Caco-2 (cell line): ENCODE measurements at regions not wholly inside any gene's neighbourhood (a gene's known extent, or its start where the extent isn't known, plus 50 kb on each side); places are given as distances from the start of the nearest gene placed in this dataset.

Experiments
- BruUV-seq: library from RNA; stranded (reverse); fragments of 400-500 nt; replicated peaks from 2 replicates; lab custom pipeline; 2021; lab: Mats Ljungman, UMichigan
- CTCF ChIA-PET: fragments of 300-600 bp; sonication (Branson Sonifier 250); formaldehyde crosslinking; loops from one replicate; lab custom pipeline; 2022; ENCODE audit warnings: antibody characterized with exemption; lab: Charles Lee
- POLR2A ChIA-PET: fragments of 300-600 bp; sonication (Branson Sonifier 250); formaldehyde crosslinking; loops from one replicate; lab custom pipeline; 2022; ENCODE audit warnings: antibody characterized with exemption; lab: Charles Lee
- DNase-seq, 2 experiments: peaks; one replicate each; pipeline versions ENCODE4 v3.0.0 to v3.0.0-alpha.2; 2020 to 2022
- H3K27me3 ChIP-seq: replicated peaks from 2 replicates; pipeline ENCODE4 v1.6.0; 2011; ENCODE audit warnings: low read length; ENCODE audit not compliant: control insufficient read depth, insufficient read depth
- H3K36me3 ChIP-seq: 2 replicates; pipeline ENCODE4 v1.5.1; 2011; ENCODE audit warnings: low read length; ENCODE audit not compliant: control insufficient read depth, insufficient read depth
- H3K4me1 ChIP-seq: fragments of 250-450 bp; sonication (Bioruptor Pico); 2 replicates; pipeline ENCODE4 v1.5.1; 2020; ENCODE audit warnings: mild to moderate bottlenecking
- H3K4me3 ChIP-seq: 2 replicates; pipeline ENCODE4 v1.5.1; 2011; ENCODE audit warnings: low read depth, mild to moderate bottlenecking, control low read depth, low read length
- H3K9me3 ChIP-seq: fragments of 250-450 bp; sonication (Bioruptor Pico); 2 replicates; pipeline ENCODE4 v1.5.1; 2020; ENCODE audit warnings: mild to moderate bottlenecking, moderate library complexity
- H3K27ac Mint-ChIP-seq: one replicate; pipeline ENCODE4 v1.8.0; 2022; ENCODE audit warnings: mixed read lengths; ENCODE audit not compliant: unreplicated experiment
- H3K27me3 Mint-ChIP-seq: one replicate; pipeline ENCODE4 v1.8.0; 2022; ENCODE audit warnings: mixed read lengths; ENCODE audit not compliant: insufficient read depth, unreplicated experiment
- H3K36me3 Mint-ChIP-seq: one replicate; pipeline ENCODE4 v1.8.0; 2022; ENCODE audit warnings: mild to moderate bottlenecking, mixed read lengths; ENCODE audit not compliant: insufficient read depth, unreplicated experiment
- H3K4me1 Mint-ChIP-seq: one replicate; pipeline ENCODE4 v1.8.0; 2022; ENCODE audit warnings: low read depth, mixed read lengths; ENCODE audit not compliant: unreplicated experiment
- H3K4me3 Mint-ChIP-seq: one replicate; pipeline ENCODE4 v1.8.0; 2022; ENCODE audit warnings: mild to moderate bottlenecking, moderate library complexity, mixed read lengths; ENCODE audit not compliant: unreplicated experiment
- H3K9me3 Mint-ChIP-seq: one replicate; pipeline ENCODE4 v1.8.0; 2022; ENCODE audit warnings: mixed read lengths; ENCODE audit not compliant: unreplicated experiment
- intact Hi-C: fragments of 100-400 bp; cut with micrococcal nuclease; formaldehyde crosslinking; loops from one replicate; pipeline ENCODE4 v1.10.0; 2022; ENCODE audit not compliant: unreplicated experiment
- TF ChIP-seq, protein P1 (sequence below), 2 experiments: fragments of 200-600 bp in 1 of 2; IDR thresholded peaks; 1 replicate in 1 of 2; 2 replicates in 1 of 2; pipeline versions ENCODE4 v1.5.1 to v1.8.0; 2011 to 2022; ENCODE audit warnings: antibody characterized with exemption in 1 of 2, control low read depth in 1 of 2, inconsistent platforms in 1 of 2, low read depth in 1 of 2, low read length in 1 of 2, mild to moderate bottlenecking in 1 of 2, moderate library complexity in 1 of 2; ENCODE audit not compliant: insufficient read depth in 1 of 2, severe bottlenecking in 1 of 2, unreplicated experiment in 1 of 2

DNA sequence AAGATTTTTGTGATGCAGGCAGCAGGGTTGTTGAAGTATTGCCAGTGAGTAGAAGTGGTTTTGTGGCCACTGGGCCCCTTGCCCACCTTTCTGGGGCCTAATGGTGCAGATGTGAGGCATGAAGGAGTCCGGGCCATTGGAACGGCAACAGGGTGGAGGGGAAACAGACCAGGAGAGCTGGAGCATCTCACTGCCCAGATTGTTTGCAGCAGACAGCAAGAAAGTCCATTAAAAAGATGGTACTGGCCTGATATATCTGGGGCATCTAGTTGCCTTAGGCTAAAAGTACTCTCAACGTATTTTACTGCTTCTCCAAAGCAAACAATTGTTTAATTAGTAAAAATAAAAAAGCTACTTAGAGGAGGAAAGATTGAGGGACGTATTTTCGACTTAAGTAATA lies 298.4 kb downstream of the SATB1 start:
- Histone ChIP-seq H3K27me3 (no peaks in the 10 kb centered on the region), H3K36me3 (no peaks in the 10 kb centered on the region), H3K4me3 (no peak overlapping the region), H3K9me3 (no peaks in the 10 kb centered on the region), H3K4me1 (no peaks in the 10 kb centered on the region)
- Mint-ChIP-seq H3K9me3 (no peaks in the 10 kb centered on the region), H3K27ac (no peak overlapping the region), H3K36me3 (no peaks in the 10 kb centered on the region), H3K27me3 (no peaks in the 10 kb centered on the region), H3K4me3 (no peak overlapping the region), H3K4me1 (no peaks in the 10 kb centered on the region)
- TF ChIP-seq, protein P1, sequence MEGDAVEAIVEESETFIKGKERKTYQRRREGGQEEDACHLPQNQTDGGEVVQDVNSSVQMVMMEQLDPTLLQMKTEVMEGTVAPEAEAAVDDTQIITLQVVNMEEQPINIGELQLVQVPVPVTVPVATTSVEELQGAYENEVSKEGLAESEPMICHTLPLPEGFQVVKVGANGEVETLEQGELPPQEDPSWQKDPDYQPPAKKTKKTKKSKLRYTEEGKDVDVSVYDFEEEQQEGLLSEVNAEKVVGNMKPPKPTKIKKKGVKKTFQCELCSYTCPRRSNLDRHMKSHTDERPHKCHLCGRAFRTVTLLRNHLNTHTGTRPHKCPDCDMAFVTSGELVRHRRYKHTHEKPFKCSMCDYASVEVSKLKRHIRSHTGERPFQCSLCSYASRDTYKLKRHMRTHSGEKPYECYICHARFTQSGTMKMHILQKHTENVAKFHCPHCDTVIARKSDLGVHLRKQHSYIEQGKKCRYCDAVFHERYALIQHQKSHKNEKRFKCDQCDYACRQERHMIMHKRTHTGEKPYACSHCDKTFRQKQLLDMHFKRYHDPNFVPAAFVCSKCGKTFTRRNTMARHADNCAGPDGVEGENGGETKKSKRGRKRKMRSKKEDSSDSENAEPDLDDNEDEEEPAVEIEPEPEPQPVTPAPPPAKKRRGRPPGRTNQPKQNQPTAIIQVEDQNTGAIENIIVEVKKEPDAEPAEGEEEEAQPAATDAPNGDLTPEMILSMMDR (IDR thresholded peaks at IDR 0.05; ENCODE audit: insufficient read depth in 1 of 2, low read depth in 1 of 2, low read length in 1 of 2, severe bottlenecking in 1 of 2, unreplicated experiment in 1 of 2): no peak
- POLR2A ChIA-PET: no interaction called here
- intact Hi-C loops: loop anchor here (10.0 kb wide), 1 partner anchor 168 kb away; no protein-coding TSS in a partner anchor
- CTCF ChIA-PET: interaction anchor here (1.0 to 1.3 kb wide), 2 partner anchors 26 to 153 kb away, joined by 3 to 4 read pairs; no protein-coding TSS in a partner anchor
- no peak for DNase-seq
- BruUV-seq: no TSS peak

- no TSS peak for BruUV-seq
- H3K27me3 Mint-ChIP-seq: no peaks in the 10 kb centered on the region
- CTCF ChIA-PET: no interaction called here
Measured at GRCh38 chr3:18124501-18124900, 300.6 kb downstream of the SATB1 start.

DNA sequence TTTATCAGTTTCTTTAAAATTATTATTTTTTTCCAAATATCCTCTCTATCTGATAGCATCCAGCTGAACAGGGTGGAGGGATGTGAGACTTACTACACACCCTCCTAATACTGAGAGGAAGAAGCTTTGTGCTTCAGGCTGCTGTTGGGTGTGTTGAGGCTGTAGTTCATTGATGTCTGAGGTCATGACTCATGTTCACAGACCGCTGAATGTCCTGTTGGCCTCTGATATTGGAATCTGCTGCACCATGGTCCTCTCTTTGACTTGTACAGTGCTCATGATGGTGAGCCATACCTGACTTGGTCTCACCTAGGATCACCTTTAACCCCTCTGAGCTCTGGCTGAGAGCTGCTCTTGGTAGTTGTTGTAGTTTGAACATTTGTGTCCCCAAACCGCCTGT lies 302.9 kb downstream of the SATB1 start:
- BruUV-seq: no TSS peak
- intact Hi-C loops: loop anchor here (10.0 kb wide), 1 partner anchor 173 kb away; no protein-coding TSS in a partner anchor
- no peaks in the 10 kb centered on the region for H3K4me1 ChIP-seq
- no peaks in the 10 kb centered on the region for H3K27me3 ChIP-seq
- no peaks in the 10 kb centered on the region for H3K36me3 ChIP-seq
- no peak overlapping the region for H3K4me3 ChIP-seq
- ChIA-PET CTCF (interaction anchor here (1.2 kb wide), 1 partner anchor 8 kb away, joined by 3 read pairs; no protein-coding TSS in a partner anchor), POLR2A (no interaction called here)
- Mint-ChIP-seq H3K9me3 (no peaks in the 10 kb centered on the region), H3K27me3 (no peaks in the 10 kb centered on the region), H3K4me1 (no peaks in the 10 kb centered on the region), H3K4me3 (no peak overlapping the region), H3K27ac (no peak overlapping the region), H3K36me3 (no peaks in the 10 kb centered on the region)
- no peaks in the 10 kb centered on the region for H3K9me3 ChIP-seq
- TF ChIP-seq, protein P1 (IDR thresholded peaks at IDR 0.05; ENCODE audit: insufficient read depth in 1 of 2, low read depth in 1 of 2, low read length in 1 of 2, severe bottlenecking in 1 of 2, unreplicated experiment in 1 of 2): no peak
- DNase-seq: no peak

More at GRCh38 chr3:18124501-18124900, 300.6 kb downstream of the SATB1 start:
- Mint-ChIP-seq H3K4me1 (no peaks in the 10 kb centered on the region), H3K4me3 (no peak overlapping the region), H3K36me3 (no peaks in the 10 kb centered on the region), H3K9me3 (no peaks in the 10 kb centered on the region), H3K27ac (no peak overlapping the region)
- intact Hi-C loops: loop anchor here (10.0 kb wide), 1 partner anchor 170 kb away; no protein-coding TSS in a partner anchor
- Histone ChIP-seq H3K4me3 (no peak overlapping the region), H3K36me3 (no peaks in the 10 kb centered on the region), H3K9me3 (no peaks in the 10 kb centered on the region), H3K27me3 (no peaks in the 10 kb centered on the region), H3K4me1 (no peaks in the 10 kb centered on the region)
- DNase-seq: no peak
- POLR2A ChIA-PET: no interaction called here
- TF ChIP-seq, protein P1 (IDR thresholded peaks at IDR 0.05; ENCODE audit: insufficient read depth in 1 of 2, low read depth in 1 of 2, low read length in 1 of 2, severe bottlenecking in 1 of 2, unreplicated experiment in 1 of 2): no peak
